Ascending aorta (tissue), 2 donors: ENCODE measurements at regions not wholly inside any gene's neighbourhood (a gene's known extent, or its start where the extent isn't known, plus 50 kb on each side); places are given as distances from the start of the nearest gene placed in this dataset.

Experiments
- DNase-seq, 2 donors: peaks; one replicate each; pipeline ENCODE4 v3.0.0-alpha.2; 2019; ENCODE audit warnings: low spot score in 2 of 2
- H3K27ac ChIP-seq, 2 donors: fragments of 200-600 bp; sonication (generic); one replicate each; pipeline ENCODE4 v1.5.1; 2016 to 2017; ENCODE audit warnings: mild to moderate bottlenecking in 1 of 2
- H3K27me3 ChIP-seq: fragments of 200-600 bp; sonication (generic); one replicate; pipeline ENCODE4 v1.5.1; 2017
- H3K36me3 ChIP-seq, 2 donors: fragments of 200-600 bp; sonication (generic); one replicate each; pipeline ENCODE4 v1.5.1; 2016
- H3K4me1 ChIP-seq, 2 donors: fragments of 200-600 bp; sonication (generic); one replicate each; pipeline ENCODE4 v1.5.1; 2016 to 2017; ENCODE audit warnings: mild to moderate bottlenecking in 1 of 2
- H3K4me3 ChIP-seq, 2 donors: fragments of 200-600 bp; sonication (generic); one replicate each; pipeline ENCODE4 v1.5.1; 2016 to 2017; ENCODE audit warnings: mild to moderate bottlenecking in 1 of 2
- H3K9me3 ChIP-seq, 2 donors: fragments of 200-600 bp; sonication (generic); one replicate each; pipeline ENCODE4 v1.5.1; 2016
- CTCF ChIP-seq, 3 experiments: fragments of 200-600 bp in 2 of 3; fragments of 450-650 bp in 1 of 3; sonication (generic) in 2 of 3; IDR thresholded peaks; one replicate each; pipeline ENCODE4 v1.5.1; 2016 to 2019; ENCODE audit warnings: antibody characterized with exemption in 3 of 3, mild to moderate bottlenecking in 1 of 3, moderate library complexity in 1 of 3
- intact Hi-C: fragments of 100-400 bp; cut with DNase I; formaldehyde crosslinking; loops from one replicate; pipeline ENCODE4 v1.15.1; 2023

GRCh38 chr2:59790186-59791003 is 763.1 kb downstream of the BCL11A start:
- H3K9me3 ChIP-seq = no peaks in the 10 kb centered on the region
- no peaks in the 10 kb centered on the region for H3K36me3 ChIP-seq
- intact Hi-C loops = no loop called here
- no peaks in the 10 kb centered on the region for H3K27me3 ChIP-seq
- H3K4me1 ChIP-seq = no peaks in the 10 kb centered on the region
- no peak overlapping the region for H3K27ac ChIP-seq
- TF ChIP-seq CTCF (IDR thresholded peaks at IDR 0.05) = no peak
- no peak for DNase-seq
- H3K4me3 ChIP-seq = no peak overlapping the region

GRCh38 chr2:59789523-59789922 is 763.9 kb downstream of the BCL11A start:
- Histone ChIP-seq H3K4me3 (no peak overlapping the region), H3K27ac (no peak overlapping the region), H3K36me3 (no peaks in the 10 kb centered on the region), H3K9me3 (no peaks in the 10 kb centered on the region), H3K4me1 (no peaks in the 10 kb centered on the region), H3K27me3 (no peaks in the 10 kb centered on the region)
- intact Hi-C loops = no loop called here
- no peak for DNase-seq
- no peak for TF ChIP-seq CTCF (IDR thresholded peaks at IDR 0.05)

GRCh38 chr2:59787095-59787494 is 766.4 kb downstream of the BCL11A start:
- no peak overlapping the region for H3K4me3 ChIP-seq
- H3K27me3 ChIP-seq = no peaks in the 10 kb centered on the region
- H3K27ac ChIP-seq = no peak overlapping the region
- no peaks in the 10 kb centered on the region for H3K36me3 ChIP-seq
- TF ChIP-seq CTCF (IDR thresholded peaks at IDR 0.05) = no peak
- H3K9me3 ChIP-seq = no peaks in the 10 kb centered on the region
- intact Hi-C loops = no loop called here
- no peaks in the 10 kb centered on the region for H3K4me1 ChIP-seq
- DNase-seq = no peak

- no peak for DNase-seq
- H3K9me3 ChIP-seq = no peaks in the 10 kb centered on the region
- no peak overlapping the region for H3K4me3 ChIP-seq
- intact Hi-C loops = no loop called here
- H3K27ac ChIP-seq = no peak overlapping the region
- H3K4me1 ChIP-seq = no peaks in the 10 kb centered on the region
- TF ChIP-seq CTCF (IDR thresholded peaks at IDR 0.05) = no peak
- H3K27me3 ChIP-seq = no peaks in the 10 kb centered on the region
- no peaks in the 10 kb centered on the region for H3K36me3 ChIP-seq
Observed at GRCh38 chr2:59786684-59787083, 766.8 kb downstream of the BCL11A start.

- intact Hi-C loops = no loop called here
- Histone ChIP-seq H3K27me3 (no peaks in the 10 kb centered on the region), H3K27ac (no peak overlapping the region), H3K9me3 (no peaks in the 10 kb centered on the region), H3K4me1 (no peaks in the 10 kb centered on the region), H3K4me3 (no peak overlapping the region), H3K36me3 (no peaks in the 10 kb centered on the region)
- no peak for DNase-seq
- TF ChIP-seq CTCF (IDR thresholded peaks at IDR 0.05) = no peak
Observed at GRCh38 chr2:59779571-59779970, 773.9 kb downstream of the BCL11A start.
